ENCODE measurements at regions not wholly inside any gene's neighbourhood (a gene's known extent, or its start where the extent isn't known, plus 50 kb on each side); places are given as distances from the start of the nearest gene placed in this dataset.

- no peaks in the 10 kb centered on the region for H3K9me3 ChIP-seq (ENCODE audit: low read length)
- DNase-seq = no peak
- no peak overlapping the region for H3K9ac ChIP-seq (ENCODE audit: low read length)
- no peaks in the 10 kb centered on the region for H3K9me2 ChIP-seq (replicated peaks; ENCODE audit: low read length)
- H3F3A ChIP-seq (ENCODE audit: low read length, unreplicated experiment) = no peaks in the 10 kb centered on the region
- ChIA-PET POLR2A (ENCODE audit: unreplicated experiment) (no interaction called here), CTCF (no interaction called here)
- 0 out of 2 replicates have a peak, but pooled peaks cover 7% of the 10 kb centered on the region for H3K27me3 ChIP-seq (ENCODE audit: low read length)
- no peak overlapping the region for H3K4me2 ChIP-seq (ENCODE audit: low read length)
- H3K4me3 ChIP-seq (ENCODE audit: low read length) = no peak overlapping the region
- H2AFZ ChIP-seq (ENCODE audit: low read length) = no peak overlapping the region
- TF ChIP-seq EZH2phosphoT487 (IDR thresholded peaks at IDR 0.05; ENCODE audit: borderline replicate concordance, low read length) (no peak), CTCF (conservative IDR thresholded peaks at IDR 0.05; ENCODE audit: low read depth, low read length) (no peak), EZH2 (IDR thresholded peaks at IDR 0.05; ENCODE audit: low read length, unreplicated experiment) (no peak)
- H3K27ac ChIP-seq (ENCODE audit: low read length) = no peak overlapping the region
- ATAC-seq = no peak
- intact Hi-C loops (cut with micrococcal nuclease) = no loop called here
- no TSS peak for BruUV-seq (replicated peaks)
- no peaks in the 10 kb centered on the region for H3K79me2 ChIP-seq (ENCODE audit: low read length)
- no peaks in the 10 kb centered on the region for H3K36me3 ChIP-seq (ENCODE audit: low read depth, low read length)
- no peaks in the 10 kb centered on the region for H4K20me1 ChIP-seq (ENCODE audit: low read length)
- H3K4me1 ChIP-seq (ENCODE audit: insufficient read depth, low read length) = no peaks in the 10 kb centered on the region
These were observed 171.0 kb downstream of the RMI1 start for GRCh38 chr9:84151640-84152039.

- Histone ChIP-seq H3K4me2 (ENCODE audit: low read length) (no peak overlapping the region), H3K27ac (ENCODE audit: low read length) (no peak overlapping the region), H3K9ac (ENCODE audit: low read length) (no peak overlapping the region), H3K36me3 (ENCODE audit: low read depth, low read length) (no peaks in the 10 kb centered on the region), H2AFZ (ENCODE audit: low read length) (no peak overlapping the region), H3K4me3 (ENCODE audit: low read length) (no peak overlapping the region), H3K79me2 (ENCODE audit: low read length) (no peaks in the 10 kb centered on the region), H3K9me3 (ENCODE audit: low read length) (no peaks in the 10 kb centered on the region), H3K4me1 (ENCODE audit: insufficient read depth, low read length) (no peaks in the 10 kb centered on the region), H3K9me2 (replicated peaks; ENCODE audit: low read length) (no peaks in the 10 kb centered on the region), H3F3A (ENCODE audit: low read length, unreplicated experiment) (no peaks in the 10 kb centered on the region), H3K27me3 (ENCODE audit: low read length) (peaks cover 11% of the 10 kb centered on the region), H4K20me1 (ENCODE audit: low read length) (no peaks in the 10 kb centered on the region)
- TF ChIP-seq CTCF (conservative IDR thresholded peaks at IDR 0.05; ENCODE audit: low read depth, low read length) (no peak), EZH2 (IDR thresholded peaks at IDR 0.05; ENCODE audit: low read length, unreplicated experiment) (no peak), EZH2phosphoT487 (IDR thresholded peaks at IDR 0.05; ENCODE audit: borderline replicate concordance, low read length) (no peak)
- ATAC-seq = no peak
- intact Hi-C loops (cut with micrococcal nuclease) = no loop called here
- CTCF ChIA-PET = no interaction called here
- POLR2A ChIA-PET (ENCODE audit: unreplicated experiment) = no interaction called here
- BruUV-seq (replicated peaks) = no TSS peak
- DNase-seq = no peak
These were observed 171.6 kb downstream of the RMI1 start for GRCh38 chr9:84152204-84152603.

- DNase-seq (peak; percentile 50), ATAC-seq (no peak)
- H3F3A ChIP-seq (ENCODE audit: low read length, unreplicated experiment) = no peaks in the 10 kb centered on the region
- H3K9ac ChIP-seq (ENCODE audit: low read length) = no peak overlapping the region
- H3K4me3 ChIP-seq (ENCODE audit: low read length) = no peak overlapping the region
- no peaks in the 10 kb centered on the region for H4K20me1 ChIP-seq (ENCODE audit: low read length)
- H3K79me2 ChIP-seq (ENCODE audit: low read length) = no peaks in the 10 kb centered on the region
- peaks cover 25% of the 10 kb centered on the region for H3K27me3 ChIP-seq (ENCODE audit: low read length)
- H3K9me3 ChIP-seq (ENCODE audit: low read length) = no peaks in the 10 kb centered on the region
- no peak overlapping the region for H3K4me2 ChIP-seq (ENCODE audit: low read length)
- no TSS peak for BruUV-seq (replicated peaks)
- no peak overlapping the region for H3K27ac ChIP-seq (ENCODE audit: low read length)
- CTCF ChIA-PET = no interaction called here
- H3K4me1 ChIP-seq (ENCODE audit: insufficient read depth, low read length) = no peaks in the 10 kb centered on the region
- no peak overlapping the region for H2AFZ ChIP-seq (ENCODE audit: low read length)
- H3K9me2 ChIP-seq (replicated peaks; ENCODE audit: low read length) = no peaks in the 10 kb centered on the region
- POLR2A ChIA-PET (ENCODE audit: unreplicated experiment) = no interaction called here
- no peak for TF ChIP-seq EZH2phosphoT487 (IDR thresholded peaks at IDR 0.05; ENCODE audit: borderline replicate concordance, low read length)
- no peak for TF ChIP-seq EZH2 (IDR thresholded peaks at IDR 0.05; ENCODE audit: low read length, unreplicated experiment)
- no peak for TF ChIP-seq CTCF (conservative IDR thresholded peaks at IDR 0.05; ENCODE audit: low read depth, low read length)
- no peaks in the 10 kb centered on the region for H3K36me3 ChIP-seq (ENCODE audit: low read depth, low read length)
- intact Hi-C loops (cut with micrococcal nuclease) = no loop called here
These were observed 173.3 kb downstream of the RMI1 start for GRCh38 chr9:84153885-84154284.
